SK-N-MC (cell line): ENCODE measurements at regions not wholly inside any gene's neighbourhood (a gene's known extent, or its start where the extent isn't known, plus 50 kb on each side); places are given as distances from the start of the nearest gene placed in this dataset.

Experiments
- EZH2 ChIP-seq: fragments of 200-600 bp; sonication (generic); IDR thresholded peaks from one replicate; pipeline ENCODE4 v1.6.1; 2017; ENCODE audit warnings: antibody characterized with exemption
- FOXP2 ChIP-seq: optimal IDR thresholded peaks from 2 replicates; pipeline ENCODE3; 2011; ENCODE audit warnings: mild to moderate bottlenecking, moderate library complexity; ENCODE audit not compliant: insufficient read depth; ENCODE audit errors: extremely low read length, control extremely low read depth
- POLR2AphosphoS5 ChIP-seq: IDR thresholded peaks from 2 replicates; pipeline ENCODE4 v1.6.1; 2012; ENCODE audit warnings: mild to moderate bottlenecking, low read depth, low read length, borderline replicate concordance

DNA sequence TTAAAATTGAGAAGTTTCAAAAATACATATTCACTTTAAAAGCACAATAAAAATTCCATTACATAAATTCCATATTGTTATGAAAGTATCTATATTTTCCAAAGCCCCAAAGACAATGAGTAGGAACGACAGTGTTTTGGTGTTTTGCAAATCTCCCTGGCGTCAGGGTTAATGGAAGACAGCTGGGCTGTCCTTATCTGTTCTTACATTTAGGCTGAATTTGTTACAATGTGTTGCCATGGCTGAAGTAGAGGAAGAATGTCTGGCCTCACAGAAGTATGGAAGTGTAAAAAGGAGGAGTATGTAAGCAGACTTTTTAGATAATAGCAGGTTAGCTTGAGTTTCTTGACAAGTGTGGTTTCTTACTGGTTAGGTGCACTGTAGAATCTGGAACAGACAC lies 124.4 kb upstream of the SPATA13 start:
- TF ChIP-seq FOXP2 (no peak), EZH2 (no peak), POLR2AphosphoS5 (no peak)
